SK-N-SH treated with all-trans-retinoic acid at 6 μM for 48 hours (cell line): ENCODE measurements at regions not wholly inside any gene's neighbourhood (a gene's known extent, or its start where the extent isn't known, plus 50 kb on each side); places are given as distances from the start of the nearest gene placed in this dataset.

ENCODE experiments used
- ARNTL ChIP-seq: fragments of 450-650 bp; formaldehyde crosslinking; IDR thresholded peaks from 2 replicates; pipeline ENCODE4 v1.5.0; 2020; ENCODE audit warnings: low read depth, mild to moderate bottlenecking, moderate library complexity, borderline replicate concordance
- BACH2 ChIP-seq: fragments of 250-450 bp; sonication (Bioruptor Pico); IDR thresholded peaks from 2 replicates; pipeline ENCODE4 v1.9.0; 2021; ENCODE audit warnings: mild to moderate bottlenecking, borderline replicate concordance
- CSDC2 ChIP-seq: fragments of 250-450 bp; sonication (Bioruptor Pico); IDR thresholded peaks from 2 replicates; pipeline ENCODE4 v1.5.0; 2020; ENCODE audit warnings: mild to moderate bottlenecking, moderate library complexity
- ISL1 ChIP-seq: fragments of 250-450 bp; sonication (Bioruptor Pico); IDR thresholded peaks from 2 replicates; pipeline ENCODE4 v2.1.2; 2022; ENCODE audit warnings: mild to moderate bottlenecking, moderate library complexity
- OSR1 ChIP-seq: fragments of 250-450 bp; sonication (Bioruptor Pico); IDR thresholded peaks from 2 replicates; pipeline ENCODE4 v1.8.0; 2022; ENCODE audit warnings: moderate library complexity, mild to moderate bottlenecking, inconsistent platforms
- PPARA ChIP-seq: fragments of 250-450 bp; sonication (Bioruptor Pico); IDR thresholded peaks from 2 replicates; pipeline ENCODE4 v1.5.0; 2020; ENCODE audit warnings: mild to moderate bottlenecking, borderline replicate concordance
- TCF4 ChIP-seq: fragments of 250-450 bp; sonication (Bioruptor Pico); IDR thresholded peaks from 2 replicates; pipeline ENCODE4 v1.8.0; 2021; ENCODE audit warnings: mild to moderate bottlenecking, moderate library complexity, borderline replicate concordance
- TOX ChIP-seq: fragments of 250-450 bp; sonication (Bioruptor Pico); IDR thresholded peaks from 2 replicates; pipeline ENCODE4 v1.8.0; 2021; ENCODE audit warnings: mild to moderate bottlenecking, moderate library complexity, borderline replicate concordance
- ZFP3 ChIP-seq: fragments of 250-450 bp; sonication (Bioruptor Pico); IDR thresholded peaks from 2 replicates; pipeline ENCODE4 v1.5.0; 2020; ENCODE audit warnings: mild to moderate bottlenecking, moderate library complexity
- ZNF565 ChIP-seq: fragments of 450-650 bp; formaldehyde crosslinking; conservative IDR thresholded peaks from 2 replicates; pipeline ENCODE4 v1.5.0; 2020; ENCODE audit warnings: low read depth, mild to moderate bottlenecking, moderate library complexity
- ZNF8 ChIP-seq: fragments of 450-650 bp; formaldehyde crosslinking; IDR thresholded peaks from 2 replicates; pipeline ENCODE4 v1.5.0; 2020; ENCODE audit warnings: mild to moderate bottlenecking, moderate library complexity
- TF ChIP-seq, protein P1 (sequence below): fragments of 250-450 bp; sonication (Bioruptor Pico); IDR thresholded peaks from 2 replicates; pipeline ENCODE4 v1.5.0; 2020; ENCODE audit warnings: mild to moderate bottlenecking, moderate library complexity
- TF ChIP-seq, protein P2 (sequence below): fragments of 250-450 bp; sonication (Bioruptor Pico); IDR thresholded peaks from 2 replicates; pipeline ENCODE4 v1.8.0; 2020; ENCODE audit warnings: mild to moderate bottlenecking, moderate library complexity, borderline replicate concordance
- TF ChIP-seq, protein P3 (sequence below): fragments of 250-450 bp; sonication (Bioruptor Pico); IDR thresholded peaks from 2 replicates; pipeline ENCODE4 v1.5.1; 2020; ENCODE audit warnings: low read depth, mild to moderate bottlenecking, moderate library complexity

DNA sequence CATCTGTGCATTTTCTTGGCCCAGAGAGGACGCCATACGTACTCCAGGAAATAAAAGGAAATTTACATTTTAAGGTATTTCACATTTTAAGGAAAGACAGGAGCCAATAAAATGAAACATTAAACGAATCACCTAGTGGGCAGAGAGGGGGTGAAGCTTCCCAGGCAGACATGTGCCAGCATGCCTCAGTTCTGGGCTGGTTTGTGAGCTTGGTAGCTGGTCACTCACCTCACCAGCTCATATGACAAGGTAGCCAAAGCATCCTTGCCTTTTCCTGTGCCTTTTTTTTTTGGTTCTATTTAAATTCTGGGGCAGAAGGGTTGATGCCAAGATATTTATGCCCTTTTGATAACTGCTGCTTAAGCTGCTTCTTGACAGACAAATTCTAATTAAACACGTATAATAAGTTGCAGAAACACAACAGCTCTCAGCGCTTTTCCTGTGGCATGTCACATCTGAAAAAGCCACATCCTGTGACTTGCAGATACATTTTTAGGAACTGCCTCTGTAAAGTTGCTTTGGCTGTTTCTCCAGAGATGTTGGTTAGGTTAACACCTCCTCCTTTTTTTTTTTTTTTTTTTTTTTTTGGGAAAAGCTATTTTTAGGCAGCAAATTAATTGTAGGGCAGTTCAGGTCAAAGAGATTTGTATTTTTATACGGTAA, 218.6 kb downstream of the PDCD6IP start:
- TF ChIP-seq, protein P1, sequence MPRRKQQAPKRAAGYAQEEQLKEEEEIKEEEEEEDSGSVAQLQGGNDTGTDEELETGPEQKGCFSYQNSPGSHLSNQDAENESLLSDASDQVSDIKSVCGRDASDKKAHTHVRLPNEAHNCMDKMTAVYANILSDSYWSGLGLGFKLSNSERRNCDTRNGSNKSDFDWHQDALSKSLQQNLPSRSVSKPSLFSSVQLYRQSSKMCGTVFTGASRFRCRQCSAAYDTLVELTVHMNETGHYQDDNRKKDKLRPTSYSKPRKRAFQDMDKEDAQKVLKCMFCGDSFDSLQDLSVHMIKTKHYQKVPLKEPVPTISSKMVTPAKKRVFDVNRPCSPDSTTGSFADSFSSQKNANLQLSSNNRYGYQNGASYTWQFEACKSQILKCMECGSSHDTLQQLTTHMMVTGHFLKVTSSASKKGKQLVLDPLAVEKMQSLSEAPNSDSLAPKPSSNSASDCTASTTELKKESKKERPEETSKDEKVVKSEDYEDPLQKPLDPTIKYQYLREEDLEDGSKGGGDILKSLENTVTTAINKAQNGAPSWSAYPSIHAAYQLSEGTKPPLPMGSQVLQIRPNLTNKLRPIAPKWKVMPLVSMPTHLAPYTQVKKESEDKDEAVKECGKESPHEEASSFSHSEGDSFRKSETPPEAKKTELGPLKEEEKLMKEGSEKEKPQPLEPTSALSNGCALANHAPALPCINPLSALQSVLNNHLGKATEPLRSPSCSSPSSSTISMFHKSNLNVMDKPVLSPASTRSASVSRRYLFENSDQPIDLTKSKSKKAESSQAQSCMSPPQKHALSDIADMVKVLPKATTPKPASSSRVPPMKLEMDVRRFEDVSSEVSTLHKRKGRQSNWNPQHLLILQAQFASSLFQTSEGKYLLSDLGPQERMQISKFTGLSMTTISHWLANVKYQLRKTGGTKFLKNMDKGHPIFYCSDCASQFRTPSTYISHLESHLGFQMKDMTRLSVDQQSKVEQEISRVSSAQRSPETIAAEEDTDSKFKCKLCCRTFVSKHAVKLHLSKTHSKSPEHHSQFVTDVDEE (CRISPR knock-in tag), result no peak
- no peak for TF ChIP-seq CSDC2
- TF ChIP-seq, protein P2, sequence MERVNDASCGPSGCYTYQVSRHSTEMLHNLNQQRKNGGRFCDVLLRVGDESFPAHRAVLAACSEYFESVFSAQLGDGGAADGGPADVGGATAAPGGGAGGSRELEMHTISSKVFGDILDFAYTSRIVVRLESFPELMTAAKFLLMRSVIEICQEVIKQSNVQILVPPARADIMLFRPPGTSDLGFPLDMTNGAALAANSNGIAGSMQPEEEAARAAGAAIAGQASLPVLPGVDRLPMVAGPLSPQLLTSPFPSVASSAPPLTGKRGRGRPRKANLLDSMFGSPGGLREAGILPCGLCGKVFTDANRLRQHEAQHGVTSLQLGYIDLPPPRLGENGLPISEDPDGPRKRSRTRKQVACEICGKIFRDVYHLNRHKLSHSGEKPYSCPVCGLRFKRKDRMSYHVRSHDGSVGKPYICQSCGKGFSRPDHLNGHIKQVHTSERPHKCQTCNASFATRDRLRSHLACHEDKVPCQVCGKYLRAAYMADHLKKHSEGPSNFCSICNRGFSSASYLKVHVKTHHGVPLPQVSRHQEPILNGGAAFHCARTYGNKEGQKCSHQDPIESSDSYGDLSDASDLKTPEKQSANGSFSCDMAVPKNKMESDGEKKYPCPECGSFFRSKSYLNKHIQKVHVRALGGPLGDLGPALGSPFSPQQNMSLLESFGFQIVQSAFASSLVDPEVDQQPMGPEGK (CRISPR knock-in tag), result no peak
- TF ChIP-seq BACH2 (CRISPR knock-in tag), result no peak
- no peak for TF ChIP-seq ZFP3
- no peak for TF ChIP-seq TCF4 (CRISPR knock-in tag)
- TF ChIP-seq ARNTL (CRISPR knock-in tag), result no peak
- no peak for TF ChIP-seq ZNF565 (CRISPR knock-in tag)
- TF ChIP-seq ZNF8 (CRISPR knock-in tag), result no peak
- no peak for TF ChIP-seq OSR1 (CRISPR knock-in tag)
- TF ChIP-seq ISL1 (CRISPR knock-in tag), result no peak
- TF ChIP-seq TOX (CRISPR knock-in tag), result no peak
- TF ChIP-seq, protein P3, sequence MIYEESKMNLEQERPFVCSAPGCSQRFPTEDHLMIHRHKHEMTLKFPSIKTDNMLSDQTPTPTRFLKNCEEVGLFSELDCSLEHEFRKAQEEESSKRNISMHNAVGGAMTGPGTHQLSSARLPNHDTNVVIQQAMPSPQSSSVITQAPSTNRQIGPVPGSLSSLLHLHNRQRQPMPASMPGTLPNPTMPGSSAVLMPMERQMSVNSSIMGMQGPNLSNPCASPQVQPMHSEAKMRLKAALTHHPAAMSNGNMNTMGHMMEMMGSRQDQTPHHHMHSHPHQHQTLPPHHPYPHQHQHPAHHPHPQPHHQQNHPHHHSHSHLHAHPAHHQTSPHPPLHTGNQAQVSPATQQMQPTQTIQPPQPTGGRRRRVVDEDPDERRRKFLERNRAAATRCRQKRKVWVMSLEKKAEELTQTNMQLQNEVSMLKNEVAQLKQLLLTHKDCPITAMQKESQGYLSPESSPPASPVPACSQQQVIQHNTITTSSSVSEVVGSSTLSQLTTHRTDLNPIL, result no peak
- no peak for TF ChIP-seq PPARA (CRISPR knock-in tag)
